B cell (primary cell): ENCODE measurements at regions not wholly inside any gene's neighbourhood (a gene's known extent, or its start where the extent isn't known, plus 50 kb on each side); places are given as distances from the start of the nearest gene placed in this dataset.

ENCODE experiments used
- EZH2 ChIP-seq: IDR thresholded peaks from 2 replicates; pipeline ENCODE4 v1.6.1; 2012; ENCODE audit warnings: borderline replicate concordance, low read depth, mild to moderate bottlenecking, moderate library complexity, low read length; ENCODE audit not compliant: insufficient read depth, poor library complexity, severe bottlenecking
- TF ChIP-seq, protein P1 (sequence below): fragments of 200-600 bp; IDR thresholded peaks from one replicate; pipeline ENCODE4 v1.8.0; 2022; ENCODE audit warnings: antibody characterized with exemption, mild to moderate bottlenecking

DNA sequence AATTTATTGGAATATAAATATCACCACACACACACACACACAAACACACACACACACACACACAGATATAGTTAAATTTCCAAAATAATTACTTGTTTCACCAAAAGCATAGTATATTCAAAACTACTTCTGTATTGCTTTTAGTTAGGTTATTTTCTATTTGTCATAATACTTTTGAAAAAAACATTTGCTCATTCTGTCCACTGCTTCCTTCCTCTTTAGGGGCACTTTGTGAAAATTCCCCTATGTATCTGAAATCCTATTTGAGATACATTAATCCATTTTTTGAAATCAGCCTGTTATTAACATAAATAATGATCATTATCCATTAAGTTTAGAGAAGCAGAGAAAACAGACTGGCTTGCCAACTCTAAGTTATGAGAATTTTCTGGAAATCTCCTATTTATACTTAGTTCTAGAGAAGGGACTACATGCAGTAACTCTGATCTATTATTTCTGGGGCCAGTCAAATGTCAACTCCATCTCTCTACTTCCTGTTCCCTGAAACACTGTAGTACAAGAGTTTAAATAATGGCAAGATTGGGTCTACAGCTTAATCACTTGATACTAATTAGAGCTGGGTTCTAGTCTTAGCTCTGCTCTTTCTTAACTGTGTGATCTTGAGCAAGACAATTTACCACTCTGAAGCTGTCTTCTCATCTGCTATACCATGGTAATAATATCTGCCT, 54.4 kb upstream of the GPR174 start:
- TF ChIP-seq, protein P1, sequence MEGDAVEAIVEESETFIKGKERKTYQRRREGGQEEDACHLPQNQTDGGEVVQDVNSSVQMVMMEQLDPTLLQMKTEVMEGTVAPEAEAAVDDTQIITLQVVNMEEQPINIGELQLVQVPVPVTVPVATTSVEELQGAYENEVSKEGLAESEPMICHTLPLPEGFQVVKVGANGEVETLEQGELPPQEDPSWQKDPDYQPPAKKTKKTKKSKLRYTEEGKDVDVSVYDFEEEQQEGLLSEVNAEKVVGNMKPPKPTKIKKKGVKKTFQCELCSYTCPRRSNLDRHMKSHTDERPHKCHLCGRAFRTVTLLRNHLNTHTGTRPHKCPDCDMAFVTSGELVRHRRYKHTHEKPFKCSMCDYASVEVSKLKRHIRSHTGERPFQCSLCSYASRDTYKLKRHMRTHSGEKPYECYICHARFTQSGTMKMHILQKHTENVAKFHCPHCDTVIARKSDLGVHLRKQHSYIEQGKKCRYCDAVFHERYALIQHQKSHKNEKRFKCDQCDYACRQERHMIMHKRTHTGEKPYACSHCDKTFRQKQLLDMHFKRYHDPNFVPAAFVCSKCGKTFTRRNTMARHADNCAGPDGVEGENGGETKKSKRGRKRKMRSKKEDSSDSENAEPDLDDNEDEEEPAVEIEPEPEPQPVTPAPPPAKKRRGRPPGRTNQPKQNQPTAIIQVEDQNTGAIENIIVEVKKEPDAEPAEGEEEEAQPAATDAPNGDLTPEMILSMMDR, result no peak
- TF ChIP-seq EZH2, result no peak
